GM12878 (cell line): ENCODE measurements at regions not wholly inside any gene's neighbourhood (a gene's known extent, or its start where the extent isn't known, plus 50 kb on each side); places are given as distances from the start of the nearest gene placed in this dataset.

ENCODE experiments used
- ATAC-seq: fragments of 200-7000 bp; cut with Tn5 transposase; 3 replicates; pipeline ENCODE4 v1.9.1; 2020; ENCODE audit warnings: mild to moderate bottlenecking, moderate library complexity
- BruUV-seq: library from RNA; stranded (reverse); fragments of 400-500 nt; replicated peaks from 2 replicates; lab custom pipeline; 2021; lab: Mats Ljungman, UMichigan
- CTCF ChIA-PET: fragments of 300-600 bp; sonication (Branson Sonifier 250); formaldehyde crosslinking; extraction: SDS; loops from one replicate; lab custom pipeline; 2021; ENCODE audit warnings: inconsistent platforms; lab: Yijun Ruan, JAX
- POLR2A ChIA-PET: fragments of 350-600 bp; formaldehyde crosslinking; extraction: SDS; loops from one replicate; lab custom pipeline; 2021; ENCODE audit warnings: inconsistent platforms; lab: Charles Lee
- RAD21 ChIA-PET: fragments of 300-600 bp; sonication (Branson Sonifier 250); formaldehyde crosslinking; loops from one replicate; lab custom pipeline; 2023; ENCODE audit warnings: antibody characterized with exemption; ENCODE audit not compliant: unreplicated experiment; lab: Charles Lee
- SMC1A ChIA-PET: fragments of 300-600 bp; sonication (Branson Sonifier 250); formaldehyde crosslinking; loops from one replicate; lab custom pipeline; 2023; ENCODE audit not compliant: unreplicated experiment, uncharacterized antibody; lab: Charles Lee
- DNase-seq: peaks from one replicate; pipeline ENCODE4 v3.0.0-alpha.2; 2011; ENCODE audit warnings: low read depth, low spot score
- FAIRE-seq: peaks from 3 replicates; lab custom pipeline; 2011; peaks lifted over from hg19 to GRCh38; lab: Jason Lieb, UNC
- H2AFZ ChIP-seq: 2 replicates; pipeline ENCODE4 v1.6.0; 2011; ENCODE audit warnings: low read depth, low read length, control low read depth; ENCODE audit not compliant: control insufficient read depth
- H3K27ac ChIP-seq: 2 replicates; pipeline ENCODE4 v1.5.1; 2011; ENCODE audit warnings: control low read depth; ENCODE audit not compliant: control insufficient read depth, insufficient read depth
- H3K27me3 ChIP-seq, 2 experiments: replicated peaks in 1 of 2; 2 replicates each; pipeline versions ENCODE4 v1.6.0 to v1.6.1; 2011; ENCODE audit warnings: low read length in 1 of 2; ENCODE audit not compliant: control insufficient read depth in 2 of 2, insufficient read depth in 2 of 2
- H3K36me3 ChIP-seq, 2 experiments: 2 replicates each; pipeline ENCODE4 v1.5.1; 2011; ENCODE audit warnings: low read length in 1 of 2; ENCODE audit not compliant: control insufficient read depth in 2 of 2, insufficient read depth in 2 of 2
- H3K4me1 ChIP-seq: 2 replicates; pipeline ENCODE4 v1.6.1; 2011; ENCODE audit warnings: mild to moderate bottlenecking, low read length, moderate library complexity, mixed read lengths; ENCODE audit not compliant: control insufficient read depth, insufficient read depth
- H3K4me2 ChIP-seq: 2 replicates; pipeline ENCODE4 v1.6.0; 2011; ENCODE audit warnings: control low read depth; ENCODE audit not compliant: control insufficient read depth, insufficient read depth
- H3K4me3 ChIP-seq: fragments of 200-600 bp; sonication (generic); 2 replicates; pipeline ENCODE4 v1.5.1; 2016
- H3K79me2 ChIP-seq: 2 replicates; pipeline ENCODE4 v1.6.0; 2011; ENCODE audit warnings: low read length; ENCODE audit not compliant: control insufficient read depth, insufficient read depth
- H3K9ac ChIP-seq: 2 replicates; pipeline ENCODE4 v1.8.0; 2011; ENCODE audit warnings: low read length, control low read depth, mixed read lengths; ENCODE audit not compliant: control insufficient read depth, insufficient read depth
- H3K9me3 ChIP-seq: replicated peaks from 3 replicates; pipeline ENCODE4 v1.5.1; 2011; ENCODE audit warnings: mild to moderate bottlenecking, low read length; ENCODE audit not compliant: control insufficient read depth, insufficient read depth
- H4K20me1 ChIP-seq: 2 replicates; pipeline ENCODE4 v1.6.0; 2011; ENCODE audit not compliant: control insufficient read depth, insufficient read depth
- ASH2L ChIP-seq: fragments of 300-600, 200-600 bp; sonication (generic); IDR thresholded peaks from 2 replicates; pipeline ENCODE4 v1.6.1; 2017; ENCODE audit warnings: low read depth, mild to moderate bottlenecking, borderline replicate concordance
- ATF7 ChIP-seq: fragments of 450-650 bp; IDR thresholded peaks from 2 replicates; pipeline ENCODE4 v1.6.1; 2016; ENCODE audit warnings: low read depth, mild to moderate bottlenecking
- EED ChIP-seq: sonication (generic); IDR thresholded peaks from 2 replicates; pipeline ENCODE4 v1.6.1; 2016; ENCODE audit warnings: antibody characterized with exemption, low read depth
- ESRRA ChIP-seq: IDR thresholded peaks from 2 replicates; pipeline ENCODE4 v1.6.1; 2012; ENCODE audit warnings: mild to moderate bottlenecking, low read length, improper control_type of control experiment
- GABPA ChIP-seq: IDR thresholded peaks from 2 replicates; pipeline ENCODE4 v1.6.1; 2014; ENCODE audit warnings: antibody characterized with exemption, low read depth, mild to moderate bottlenecking, inconsistent platforms
- IKZF2 ChIP-seq, 2 experiments: fragments of 450-650 bp; IDR thresholded peaks; 2 replicates each; pipeline ENCODE4 v1.6.1; 2017; ENCODE audit warnings: mild to moderate bottlenecking in 2 of 2, moderate library complexity in 2 of 2
- MYB ChIP-seq: fragments of 150-350 bp; IDR thresholded peaks from 2 replicates; pipeline ENCODE4 v1.6.1; 2014; ENCODE audit warnings: mild to moderate bottlenecking, low read depth, low read length, borderline replicate concordance
- NR2C2 ChIP-seq: IDR thresholded peaks from 2 replicates; pipeline ENCODE4 v1.6.1; 2011; ENCODE audit warnings: borderline replicate concordance, low read depth; ENCODE audit not compliant: control insufficient read depth, insufficient read length
- PBX3 ChIP-seq: IDR thresholded peaks from 2 replicates; pipeline ENCODE4 v1.6.1; 2011; ENCODE audit warnings: mild to moderate bottlenecking, low read depth, low read length, moderate library complexity; ENCODE audit not compliant: insufficient replicate concordance
- PML ChIP-seq: IDR thresholded peaks from 2 replicates; pipeline ENCODE4 v1.6.1; 2012; ENCODE audit warnings: low read length, inconsistent platforms
- POLR2AphosphoS5 ChIP-seq: IDR thresholded peaks from 2 replicates; pipeline ENCODE4 v1.6.1; 2011; ENCODE audit warnings: mild to moderate bottlenecking, low read length, inconsistent platforms
- PRDM15 ChIP-seq: fragments of 450-650 bp; formaldehyde crosslinking; IDR thresholded peaks from 2 replicates; pipeline ENCODE4 v1.4.0; 2020; ENCODE audit warnings: mild to moderate bottlenecking, moderate library complexity
- RFX5 ChIP-seq: IDR thresholded peaks from 2 replicates; pipeline ENCODE4 v1.6.1; 2011; ENCODE audit warnings: low read depth, low read length, improper control_type of control experiment
- SMAD5 ChIP-seq: IDR thresholded peaks from 2 replicates; pipeline ENCODE4 v1.6.1; 2016; ENCODE audit warnings: antibody characterized with exemption, low read depth
- SPI1 ChIP-seq: IDR thresholded peaks from 2 replicates; pipeline ENCODE4 v1.6.1; 2011; ENCODE audit warnings: low read depth, mild to moderate bottlenecking, low read length, moderate library complexity, borderline replicate concordance; ENCODE audit not compliant: insufficient read depth
- SREBF2 ChIP-seq: IDR thresholded peaks from 2 replicates; pipeline ENCODE4 v1.6.1; 2012; ENCODE audit warnings: mild to moderate bottlenecking, low read length
- SRF ChIP-seq, 2 experiments: IDR thresholded peaks; 2 replicates each; pipeline ENCODE4 v1.6.1; 2011; ENCODE audit warnings: low read depth in 2 of 2, low read length in 2 of 2, mild to moderate bottlenecking in 1 of 2, moderate library complexity in 1 of 2
- STAT3 ChIP-seq: IDR thresholded peaks from 2 replicates; pipeline ENCODE4 v1.6.1; 2011; ENCODE audit warnings: low read depth, low read length, improper control_type of control experiment
- TBL1XR1 ChIP-seq: IDR thresholded peaks from 2 replicates; pipeline ENCODE4 v1.6.1; 2012; ENCODE audit warnings: low read depth, low read length, improper control_type of control experiment
- TCF3 ChIP-seq: IDR thresholded peaks from 2 replicates; pipeline ENCODE4 v1.6.1; 2012; ENCODE audit warnings: low read depth, mild to moderate bottlenecking, low read length, borderline replicate concordance; ENCODE audit not compliant: insufficient read depth
- TCF7 ChIP-seq: IDR thresholded peaks from 2 replicates; pipeline ENCODE4 v1.6.1; 2014; ENCODE audit warnings: antibody characterized with exemption, borderline replicate concordance
- ZNF207 ChIP-seq: fragments of 450-650 bp; IDR thresholded peaks from 2 replicates; pipeline ENCODE4 v1.6.1; 2014; ENCODE audit warnings: antibody characterized with exemption, mild to moderate bottlenecking, borderline replicate concordance
- ZNF274 ChIP-seq: IDR thresholded peaks from one replicate; pipeline ENCODE4 v1.8.0; 2011; ENCODE audit not compliant: insufficient read length, insufficient read depth
- WGBS: methylation state at CpG from one replicate; pipeline ENCODE4 v1.1.6; 2016; ENCODE audit warnings: low lambda C conversion rate; ENCODE audit not compliant: insufficient replicate concordance, insufficient coverage; ENCODE audit errors: missing lambda C conversion rate; 5-methylcytosine and 5-hydroxymethylcytosine counted together
- in situ Hi-C: fragments of 300-500 bp; cut with MboI; formaldehyde crosslinking; loops from 9 replicates; pipeline ENCODE4 v1.14.3; 2018; ENCODE audit warnings: mixed read lengths
- intact Hi-C: fragments of 100-400 bp; cut with micrococcal nuclease; formaldehyde crosslinking; loops from one replicate; pipeline ENCODE4 v1.14.2; 2022; ENCODE audit not compliant: unreplicated experiment

- no peak for TF ChIP-seq PRDM15 (CRISPR knock-in tag)
- TF ChIP-seq GABPA: no peak
- TF ChIP-seq EED: no peak
- no peak for TF ChIP-seq TBL1XR1
- TF ChIP-seq PML: no peak
- TF ChIP-seq MYB: no peak
- TF ChIP-seq, all 136 proteins: peak for 0
Measured at GRCh38 chr16:6267682-6268081, 1065.0 kb upstream of the RBFOX1 start (continued).

- Histone ChIP-seq H3K9ac (no peak overlapping the region), H3K27ac (no peak overlapping the region), H4K20me1 (no peaks in the 10 kb centered on the region), H2AFZ (no peak overlapping the region), H3K27me3 (no peaks in the 10 kb centered on the region), H3K9me3 (no peaks in the 10 kb centered on the region), H3K36me3 (no peaks in the 10 kb centered on the region), H3K4me2 (no peak overlapping the region), H3K4me3 (no peak overlapping the region), H3K4me1 (no peaks in the 10 kb centered on the region), H3K79me2 (no peaks in the 10 kb centered on the region)
- no peak for FAIRE-seq
- ChIA-PET CTCF (no interaction called here), SMC1A (no interaction called here), RAD21 (no interaction called here), POLR2A (no interaction called here)
- DNase-seq: no peak
- in situ Hi-C loops: no loop called here
- ATAC-seq: no peak
- BruUV-seq: no TSS peak
- intact Hi-C loops: no loop called here
- WGBS: 0% methylated on average over 2 of the region's 2 CpGs
- TF ChIP-seq ZNF207: no peak
- TF ChIP-seq RFX5: no peak
- TF ChIP-seq NR2C2: no peak
- TF ChIP-seq IKZF2 (IDR thresholded peaks at IDR 0.05): no peak
- no peak for TF ChIP-seq SMAD5
- no peak for TF ChIP-seq TCF3
- TF ChIP-seq ATF7: no peak
- no peak for TF ChIP-seq SRF (IDR thresholded peaks at IDR 0.05; ENCODE audit: low read depth in 2 of 2, low read length in 2 of 2)
- no peak for TF ChIP-seq TCF7
- TF ChIP-seq ZNF274: no peak
- TF ChIP-seq ASH2L: no peak
- TF ChIP-seq SPI1: no peak
- no peak for TF ChIP-seq SREBF2
- no peak for TF ChIP-seq PBX3
- no peak for TF ChIP-seq POLR2AphosphoS5
- no peak for TF ChIP-seq STAT3
- no peak for TF ChIP-seq ESRRA
Measured at GRCh38 chr16:6266703-6267102, 1065.9 kb upstream of the RBFOX1 start.
